GM12872 (cell line): ENCODE measurements at regions not wholly inside any gene's neighbourhood (a gene's known extent, or its start where the extent isn't known, plus 50 kb on each side); places are given as distances from the start of the nearest gene placed in this dataset.

Experiments used
- CTCF ChIP-seq: IDR thresholded peaks from 3 replicates; pipeline ENCODE4 v1.5.1; 2011; ENCODE audit warnings: low read depth, mild to moderate bottlenecking, low read length, moderate library complexity; ENCODE audit not compliant: insufficient read depth

- TF ChIP-seq CTCF, result no peak
Measured at GRCh38 chr6:43853066-43853650, 83.1 kb downstream of the VEGFA start.

GRCh38 chr6:43852350-43852864, 82.4 kb downstream of the VEGFA start:
- no peak for TF ChIP-seq CTCF

- TF ChIP-seq CTCF, result no peak
Measured at GRCh38 chr6:43851204-43851865, 81.3 kb downstream of the VEGFA start.

GRCh38 chr6:43850314-43851203, 80.5 kb downstream of the VEGFA start:
- TF ChIP-seq CTCF, result no peak

- no peak for TF ChIP-seq CTCF
Measured at GRCh38 chr6:43849844-43850243, 79.8 kb downstream of the VEGFA start.

- no peak for TF ChIP-seq CTCF
Measured at GRCh38 chr6:43848671-43849391, 78.8 kb downstream of the VEGFA start.
